Mucosa of descending colon (tissue), 3 donors: ENCODE measurements at regions not wholly inside any gene's neighbourhood (a gene's known extent, or its start where the extent isn't known, plus 50 kb on each side); places are given as distances from the start of the nearest gene placed in this dataset.

Experiments
- ATAC-seq: fragments of 200-7000 bp; cut with Tn5 transposase; one replicate; pipeline ENCODE4 v1.9.1; 2020; ENCODE audit warnings: mild to moderate bottlenecking, moderate library complexity
- DNase-seq, 3 donors: peaks; one replicate each; pipeline ENCODE4 v3.0.0-alpha.2; 2020
- H3K36me3 ChIP-seq: fragments of 200-600 bp; one replicate; pipeline ENCODE4 v1.8.0; 2021; ENCODE audit warnings: low read depth, mild to moderate bottlenecking
- H3K4me1 ChIP-seq: fragments of 200-600 bp; one replicate; pipeline ENCODE4 v1.8.0; 2021; ENCODE audit warnings: low read depth, mild to moderate bottlenecking
- H3K4me3 ChIP-seq: fragments of 200-600 bp; one replicate; pipeline ENCODE4 v1.8.0; 2021; ENCODE audit warnings: mild to moderate bottlenecking
- H3K9me3 ChIP-seq: fragments of 200-600 bp; one replicate; pipeline ENCODE4 v1.8.0; 2021; ENCODE audit warnings: mild to moderate bottlenecking
- CTCF ChIP-seq: fragments of 200-600 bp; IDR thresholded peaks from one replicate; pipeline ENCODE4 v1.8.0; 2022; ENCODE audit warnings: antibody characterized with exemption, mild to moderate bottlenecking
- intact Hi-C, 2 donors: fragments of 100-400 bp; cut with DNase I in 1 of 2; cut with micrococcal nuclease in 1 of 2; formaldehyde crosslinking; loops; one replicate each; pipeline versions ENCODE4 v1.11.0 to v1.11.1; 2022; cut with DNase I, micrococcal nuclease
- donor health status: DM: no; HTN: no; CAD: no; lungs with moderate emphysema.
- donor health status: DM: no; HTN: no; CAD: no.
- donor health status: DM: no; HTN: yes; CAD: no.

- ATAC-seq (no peak), DNase-seq (no peak)
- Histone ChIP-seq H3K36me3 (no peaks in the 10 kb centered on the region), H3K9me3 (no peaks in the 10 kb centered on the region), H3K4me3 (no peak overlapping the region), H3K4me1 (no peaks in the 10 kb centered on the region)
- no peak for TF ChIP-seq CTCF
- intact Hi-C loops, result no loop called here
These were observed 332.3 kb upstream of the KIRREL3 start for GRCh38 chr11:127332896-127333295.

GRCh38 chr11:127330044-127330443 is 329.5 kb upstream of the KIRREL3 start:
- Histone ChIP-seq H3K4me1 (no peaks in the 10 kb centered on the region), H3K9me3 (no peaks in the 10 kb centered on the region), H3K36me3 (no peaks in the 10 kb centered on the region), H3K4me3 (no peak overlapping the region)
- no peak for TF ChIP-seq CTCF
- DNase-seq (no peak), ATAC-seq (no peak)
- intact Hi-C loops, result no loop called here

GRCh38 chr11:127308291-127308690 is 307.7 kb upstream of the KIRREL3 start:
- Histone ChIP-seq H3K4me3 (no peak overlapping the region), H3K36me3 (no peaks in the 10 kb centered on the region), H3K9me3 (no peaks in the 10 kb centered on the region), H3K4me1 (no peaks in the 10 kb centered on the region)
- intact Hi-C loops, result no loop called here
- no peak for DNase-seq
- no peak for ATAC-seq
- TF ChIP-seq CTCF, result no peak

GRCh38 chr11:127307700-127308099 is 307.1 kb upstream of the KIRREL3 start:
- intact Hi-C loops, result no loop called here
- no peak overlapping the region for H3K4me3 ChIP-seq
- H3K9me3 ChIP-seq, result no peaks in the 10 kb centered on the region
- no peaks in the 10 kb centered on the region for H3K36me3 ChIP-seq
- no peaks in the 10 kb centered on the region for H3K4me1 ChIP-seq
- DNase-seq, result no peak
- no peak for TF ChIP-seq CTCF
- no peak for ATAC-seq

GRCh38 chr11:127304634-127305033 is 304.1 kb upstream of the KIRREL3 start:
- no peak for ATAC-seq
- no peak for TF ChIP-seq CTCF

GRCh38 chr11:127288926-127289325 is 288.4 kb upstream of the KIRREL3 start:
- H3K9me3 ChIP-seq, result peaks cover 9% of the 10 kb centered on the region

More at GRCh38 chr11:127304634-127305033, 304.1 kb upstream of the KIRREL3 start:
- no peaks in the 10 kb centered on the region for H3K9me3 ChIP-seq
- H3K4me3 ChIP-seq, result no peak overlapping the region
- no peaks in the 10 kb centered on the region for H3K36me3 ChIP-seq
- H3K4me1 ChIP-seq, result no peaks in the 10 kb centered on the region
- no peak for DNase-seq
- intact Hi-C loops, result no loop called here

More at GRCh38 chr11:127288926-127289325, 288.4 kb upstream of the KIRREL3 start:
- no peaks in the 10 kb centered on the region for H3K4me1 ChIP-seq
- H3K36me3 ChIP-seq, result no peaks in the 10 kb centered on the region
- H3K4me3 ChIP-seq, result no peak overlapping the region
- DNase-seq, result no peak
- ATAC-seq, result no peak
- TF ChIP-seq CTCF, result no peak
- intact Hi-C loops, result no loop called here
